GM23248 (cell line): ENCODE measurements at regions not wholly inside any gene's neighbourhood (a gene's known extent, or its start where the extent isn't known, plus 50 kb on each side); places are given as distances from the start of the nearest gene placed in this dataset.
"Not testable (repeated sequence)": the region's sequence is repeated elsewhere in the genome, so short reads cannot be mapped to it uniquely, and the experiment has no call there.

Experiments used
- DNase-seq: peaks from one replicate; pipeline ENCODE4 v3.0.0-alpha.2; 2015
- H2AFZ ChIP-seq: fragments of 200-600 bp; sonication (generic); 2 replicates; pipeline ENCODE4 v1.6.1; 2016; ENCODE audit warnings: antibody characterized with exemption
- H3F3A ChIP-seq: fragments of 200-600 bp; sonication (generic); 2 replicates; pipeline ENCODE4 v1.6.1; 2016; ENCODE audit warnings: mild to moderate bottlenecking, antibody characterized with exemption, mixed run types; ENCODE audit not compliant: insufficient read depth
- H3K27ac ChIP-seq: fragments of 200-600 bp; sonication (generic); 2 replicates; pipeline ENCODE4 v1.5.1; 2016; ENCODE audit warnings: mild to moderate bottlenecking
- H3K27me3 ChIP-seq: fragments of 200-600 bp; sonication (generic); replicated peaks from 2 replicates; pipeline ENCODE4 v1.6.1; 2016; ENCODE audit warnings: mild to moderate bottlenecking; ENCODE audit not compliant: insufficient read depth
- H3K36me3 ChIP-seq: fragments of 200-600 bp; sonication (generic); 2 replicates; pipeline ENCODE4 v1.6.1; 2016; ENCODE audit warnings: low read depth, mild to moderate bottlenecking
- H3K4me1 ChIP-seq: fragments of 200-600 bp; sonication (generic); 2 replicates; pipeline ENCODE4 v1.6.1; 2016; ENCODE audit warnings: mild to moderate bottlenecking; ENCODE audit not compliant: insufficient read depth
- H3K4me2 ChIP-seq: fragments of 200-600 bp; sonication (generic); one replicate; pipeline ENCODE4 v1.6.1; 2016; ENCODE audit warnings: mild to moderate bottlenecking; ENCODE audit not compliant: unreplicated experiment
- H3K4me3 ChIP-seq: fragments of 200-600 bp; sonication (generic); 2 replicates; pipeline ENCODE4 v1.5.1; 2016; ENCODE audit warnings: mild to moderate bottlenecking
- H3K79me2 ChIP-seq: fragments of 200-600 bp; sonication (generic); 2 replicates; pipeline ENCODE4 v1.6.1; 2016; ENCODE audit warnings: mild to moderate bottlenecking; ENCODE audit not compliant: insufficient read depth
- H3K9ac ChIP-seq: fragments of 200-600 bp; sonication (generic); 2 replicates; pipeline ENCODE4 v1.6.1; 2016; ENCODE audit warnings: mild to moderate bottlenecking
- H3K9me2 ChIP-seq: fragments of 200-600 bp; sonication (generic); 2 replicates; pipeline ENCODE4 v1.6.1; 2016; ENCODE audit warnings: mixed run types, mild to moderate bottlenecking, moderate library complexity; ENCODE audit not compliant: insufficient read depth
- H3K9me3 ChIP-seq: fragments of 200-600 bp; sonication (generic); one replicate; pipeline ENCODE4 v1.6.1; 2017; ENCODE audit warnings: low read depth
- H4K20me1 ChIP-seq: fragments of 200-600 bp; sonication (generic); 2 replicates; pipeline ENCODE4 v1.6.0; 2016; ENCODE audit not compliant: insufficient read depth
- EZH2 ChIP-seq: fragments of 200-600 bp; sonication (generic); IDR thresholded peaks from 2 replicates; pipeline ENCODE4 v1.6.1; 2018; ENCODE audit warnings: antibody characterized with exemption, mild to moderate bottlenecking; ENCODE audit not compliant: insufficient read depth, poor library complexity, severe bottlenecking
- EZH2phosphoT487 ChIP-seq: fragments of 200-600 bp; sonication (generic); IDR thresholded peaks from 2 replicates; pipeline ENCODE4 v1.6.1; 2018; ENCODE audit warnings: antibody characterized with exemption, moderate library complexity, mild to moderate bottlenecking, low read depth; ENCODE audit not compliant: insufficient read depth
- WGBS, 2 experiments: methylation state at CpG; one replicate each; pipeline ENCODE4 v1.1.6; 2015 to 2017; ENCODE audit warnings: low lambda C conversion rate in 2 of 2, low coverage in 1 of 2; ENCODE audit errors: missing lambda C conversion rate in 2 of 2; 5-methylcytosine and 5-hydroxymethylcytosine counted together
- in situ Hi-C: fragments of 300-500 bp; cut with MboI; formaldehyde crosslinking; loops from 2 replicates; pipeline ENCODE4 v1.15.0; 2020

DNA sequence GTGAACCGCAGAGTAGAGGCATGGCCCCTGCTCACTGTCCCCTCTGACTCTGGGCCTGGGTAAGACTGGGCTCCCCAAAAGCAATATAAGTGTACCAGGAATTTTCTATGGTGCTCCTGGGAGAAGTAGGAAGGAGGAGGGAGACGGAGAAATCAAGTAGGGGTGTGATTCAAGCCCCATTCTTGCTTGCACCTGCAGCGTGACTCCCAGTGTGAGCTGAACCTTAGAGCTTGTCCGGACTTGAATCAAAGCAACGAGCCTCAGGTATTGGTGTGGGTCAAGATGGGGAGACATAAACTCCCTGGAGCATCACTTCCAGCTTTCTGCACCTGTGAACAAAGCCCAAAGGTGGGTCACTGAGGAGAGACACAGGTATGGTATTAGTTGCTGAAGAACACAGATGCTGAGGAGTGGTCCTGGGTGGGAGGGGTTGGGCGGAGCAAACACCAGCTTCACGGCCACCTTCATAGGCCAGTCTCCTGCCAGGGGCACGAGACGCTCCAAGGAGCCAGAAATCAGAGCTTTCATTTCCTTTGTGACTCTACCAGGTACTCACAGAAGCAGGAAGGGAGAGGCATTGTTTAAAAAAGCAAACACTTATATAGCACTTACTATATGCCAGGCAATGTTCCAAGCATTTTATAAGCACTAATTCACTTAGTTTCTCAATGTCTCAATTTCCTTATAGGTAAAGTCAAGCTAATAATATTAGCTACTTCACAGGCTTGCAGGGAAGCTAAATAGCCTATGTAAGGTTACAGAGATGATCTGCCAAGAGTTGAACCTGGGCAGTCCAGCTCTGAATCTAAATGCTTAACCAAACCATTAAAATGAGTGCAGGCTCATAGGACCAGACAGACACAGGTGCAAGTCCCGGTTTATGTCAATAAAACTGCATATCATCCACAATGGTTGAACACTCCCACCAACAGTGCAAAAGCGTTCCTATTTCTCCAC lies 775.3 kb downstream of the UQCRFS1 start:
- WGBS, 2 experiments = 35 to 36% methylated on average over 11 of the region's 11 CpGs
- TF ChIP-seq EZH2phosphoT487 (no peak), EZH2 (no peak)
- H3K36me3 ChIP-seq = no peaks in the 10 kb centered on the region

DNA sequence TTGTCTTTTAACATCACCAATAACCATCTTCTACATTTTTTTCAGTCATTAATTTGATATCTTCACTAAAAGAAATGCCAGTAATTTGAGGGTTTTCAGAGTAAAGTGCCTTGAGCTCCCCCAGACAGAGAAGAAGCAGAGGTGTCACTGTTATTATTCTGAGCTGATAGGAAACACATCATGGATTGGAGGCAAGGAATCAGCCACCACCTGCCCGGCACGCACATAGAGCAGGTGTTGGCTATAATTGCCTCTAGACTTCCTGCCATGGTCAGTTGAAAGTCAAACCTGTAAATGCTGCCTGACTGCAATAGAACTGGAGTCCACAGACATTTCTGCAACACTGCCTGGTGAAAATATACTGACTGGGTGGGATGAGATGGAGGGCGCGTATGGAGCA lies 776.6 kb downstream of the UQCRFS1 start:
- DNase-seq = no peak
- H4K20me1 ChIP-seq = no peaks in the 10 kb centered on the region
- 86 to 90% methylated on average over 4 of the region's 4 CpGs for WGBS, 2 experiments

More for the DNA sequence above, 775.3 kb downstream of the UQCRFS1 start:
- no peaks in the 10 kb centered on the region for H3F3A ChIP-seq
- DNase-seq = no peak
- H3K9me2 ChIP-seq = no peaks in the 10 kb centered on the region
- H3K27me3 ChIP-seq = peaks cover 27% of the 10 kb centered on the region
- no peak overlapping the region for H3K27ac ChIP-seq
- in situ Hi-C loops = no loop called here
- no peaks in the 10 kb centered on the region for H4K20me1 ChIP-seq
- no peaks in the 10 kb centered on the region for H3K79me2 ChIP-seq
- peaks cover 14% of the 10 kb centered on the region for H3K4me1 ChIP-seq
- no peak overlapping the region for H3K4me2 ChIP-seq
- H2AFZ ChIP-seq = no peak overlapping the region
- H3K4me3 ChIP-seq = no peak overlapping the region
- H3K9me3 ChIP-seq = no peaks in the 10 kb centered on the region
- H3K9ac ChIP-seq = no peak overlapping the region

DNA sequence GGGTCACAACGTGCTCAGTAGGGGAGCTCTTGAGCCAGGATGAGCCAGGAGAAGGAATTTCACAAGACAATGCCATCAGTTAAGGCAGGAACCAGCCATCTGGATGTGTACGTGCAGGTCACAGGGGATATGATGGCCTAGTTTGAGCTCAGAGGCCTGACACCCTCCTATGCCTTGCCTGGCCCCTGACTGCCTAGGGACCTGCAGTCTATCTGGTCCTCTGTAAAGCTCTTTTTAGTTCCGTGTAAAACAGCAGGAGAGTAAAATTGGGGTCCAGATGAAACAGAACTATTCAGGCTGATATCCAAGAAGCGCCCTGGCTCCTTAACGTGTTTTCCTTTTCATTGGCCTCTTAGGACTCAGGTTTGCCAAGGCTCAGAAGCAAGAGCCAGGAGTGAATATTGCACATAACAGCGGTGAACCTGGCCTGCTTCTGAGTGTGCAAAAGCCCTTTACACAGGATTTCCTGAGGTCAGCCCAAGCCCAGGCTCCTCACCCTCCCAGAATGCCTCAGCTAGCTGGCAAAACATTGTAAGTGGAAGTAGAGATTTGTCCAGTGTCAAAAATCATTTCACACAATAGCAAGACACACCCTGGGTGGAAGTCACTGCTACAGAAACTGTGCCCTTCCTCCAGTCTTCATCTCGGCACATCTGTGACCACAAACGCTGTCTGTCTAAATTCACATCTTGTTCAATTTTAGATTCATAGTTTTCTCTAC lies 777.2 kb downstream of the UQCRFS1 start:
- Histone ChIP-seq H3K27me3 (peaks cover 25% of the 10 kb centered on the region), H2AFZ (no peak overlapping the region), H3K9ac (no peak overlapping the region), H3K4me3 (no peak overlapping the region), H3K27ac (no peak overlapping the region), H3K36me3 (no peaks in the 10 kb centered on the region), H3K4me1 (peaks cover 17% of the 10 kb centered on the region), H3K9me2 (no peaks in the 10 kb centered on the region), H3K79me2 (no peaks in the 10 kb centered on the region), H3K4me2 (no peak overlapping the region), H3K9me3 (no peaks in the 10 kb centered on the region), H4K20me1 (no peaks in the 10 kb centered on the region), H3F3A (no peaks in the 10 kb centered on the region)
- DNase-seq = no peak
- TF ChIP-seq EZH2 = no peak
- in situ Hi-C loops = no loop called here
- 21 to 25% methylated on average over 8 of the region's 8 CpGs for WGBS, 2 experiments

More for the DNA sequence above, 776.6 kb downstream of the UQCRFS1 start:
- no peaks in the 10 kb centered on the region for H3K36me3 ChIP-seq
- H2AFZ ChIP-seq = no peak overlapping the region
- H3F3A ChIP-seq = no peaks in the 10 kb centered on the region
- no peak overlapping the region for H3K4me2 ChIP-seq
- H3K4me3 ChIP-seq = no peak overlapping the region
- H3K79me2 ChIP-seq = no peaks in the 10 kb centered on the region
- H3K27me3 ChIP-seq = peaks cover 27% of the 10 kb centered on the region
- in situ Hi-C loops = no loop called here
- no peaks in the 10 kb centered on the region for H3K9me2 ChIP-seq
- no peak overlapping the region for H3K9ac ChIP-seq
- TF ChIP-seq EZH2 = no peak
- no peak overlapping the region for H3K27ac ChIP-seq
- peaks cover 14% of the 10 kb centered on the region for H3K4me1 ChIP-seq
- H3K9me3 ChIP-seq = no peaks in the 10 kb centered on the region

DNA sequence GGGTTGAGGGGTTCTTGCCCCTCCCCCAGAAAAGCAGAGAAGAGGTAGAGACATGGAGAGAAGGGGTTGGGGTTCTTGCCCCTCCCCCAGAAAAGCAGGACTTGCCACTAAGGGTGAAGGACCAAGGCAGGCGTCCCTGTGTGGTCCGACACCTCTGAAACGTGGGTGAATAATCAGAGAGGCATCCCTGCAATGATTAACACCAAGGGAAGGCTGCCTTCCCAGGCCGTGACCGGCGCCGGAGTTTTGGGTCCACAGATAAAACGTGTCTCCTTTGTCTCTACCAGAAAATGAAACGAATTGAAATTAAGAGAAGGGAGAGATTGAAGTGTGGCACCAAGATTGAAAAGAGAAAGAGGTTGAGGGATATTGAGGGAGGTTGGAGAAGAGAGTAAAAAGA lies 778.2 kb downstream of the UQCRFS1 start:
- H2AFZ ChIP-seq, H3K9me2 ChIP-seq, H3K9ac ChIP-seq, H3K27ac ChIP-seq, H3K79me2 ChIP-seq, H3K9me3 ChIP-seq, H3K4me3 ChIP-seq, in situ Hi-C loops, H3F3A ChIP-seq, H3K36me3 ChIP-seq, H3K4me2 ChIP-seq, DNase-seq, H4K20me1 ChIP-seq: not testable (repeated sequence)
- peaks cover 16% of the 10 kb centered on the region for H3K27me3 ChIP-seq
- peaks cover 17% of the 10 kb centered on the region for H3K4me1 ChIP-seq
- WGBS, 2 experiments = 46 to 51% methylated on average over 6 to 9 of the region's 9 CpGs

DNA sequence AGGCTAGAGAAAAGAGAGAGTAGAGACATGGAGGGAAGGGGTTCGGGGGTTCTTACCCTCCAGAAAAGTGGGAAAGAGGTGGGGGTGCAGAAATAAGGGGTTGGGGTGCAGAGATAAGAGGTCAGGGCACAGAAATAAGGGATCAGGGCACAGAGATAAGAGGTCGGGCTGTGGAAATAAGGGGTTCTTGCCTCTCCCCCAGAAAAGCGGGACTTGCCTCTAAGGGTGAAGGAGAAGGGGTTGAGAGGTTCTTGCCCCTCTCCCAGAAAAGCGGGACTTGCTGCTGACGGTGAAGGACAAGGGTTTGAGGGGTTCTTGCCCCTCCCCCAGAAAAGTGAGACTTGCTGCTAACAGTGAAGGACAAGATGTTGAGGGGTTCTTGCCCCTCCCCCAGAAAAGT lies 778.6 kb downstream of the UQCRFS1 start:
- H3K9ac ChIP-seq, H3K79me2 ChIP-seq, H3F3A ChIP-seq, H2AFZ ChIP-seq, in situ Hi-C loops, H3K9me3 ChIP-seq, H4K20me1 ChIP-seq, H3K4me3 ChIP-seq, H3K27ac ChIP-seq, H3K9me2 ChIP-seq, DNase-seq, H3K4me2 ChIP-seq, H3K36me3 ChIP-seq: not testable (repeated sequence)
- 22 to 23% methylated on average over 4 to 5 of the region's 5 CpGs for WGBS, 2 experiments
- Histone ChIP-seq H3K27me3 (peaks cover 12% of the 10 kb centered on the region), H3K4me1 (peaks cover 17% of the 10 kb centered on the region)

DNA sequence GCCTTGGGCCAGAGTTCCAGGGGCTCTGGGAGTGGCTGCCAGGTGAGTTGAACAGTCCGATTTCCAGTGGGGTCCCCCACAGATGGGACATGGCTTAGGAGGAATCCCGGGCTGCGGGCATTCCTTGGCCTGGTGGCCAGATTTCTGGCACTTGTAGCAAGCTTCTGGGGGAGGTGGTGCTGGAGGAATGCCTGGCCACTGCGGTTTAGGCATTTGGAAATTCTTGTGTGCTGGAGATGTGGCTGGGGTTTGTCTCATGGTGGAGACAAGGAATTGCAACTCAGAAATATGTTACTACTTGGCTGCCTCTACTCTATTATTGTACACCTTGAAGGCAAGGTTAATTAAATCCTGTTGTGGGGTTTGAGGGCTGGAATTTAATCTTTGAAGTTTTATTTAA lies 779.8 kb downstream of the UQCRFS1 start:
- H3K27ac ChIP-seq, H3K9ac ChIP-seq, H3K79me2 ChIP-seq, H3K9me3 ChIP-seq, H3K36me3 ChIP-seq, H2AFZ ChIP-seq, H3F3A ChIP-seq, H3K4me3 ChIP-seq, H4K20me1 ChIP-seq, in situ Hi-C loops, H3K9me2 ChIP-seq, H3K4me2 ChIP-seq: not testable (repeated sequence)
- DNase-seq = peak; percentile 44
- WGBS, 2 experiments = 1 to 6% methylated on average over 4 of the region's 4 CpGs
- Histone ChIP-seq H3K27me3 (peaks cover 12% of the 10 kb centered on the region), H3K4me1 (peaks cover 17% of the 10 kb centered on the region)
